GM23338 (cell line): ENCODE measurements at regions not wholly inside any gene's neighbourhood (a gene's known extent, or its start where the extent isn't known, plus 50 kb on each side); places are given as distances from the start of the nearest gene placed in this dataset.

ENCODE experiments used
- ATAC-seq: fragments of 200-7000 bp; cut with Tn5 transposase; 3 replicates; pipeline ENCODE4 v1.9.1; 2020
- DNase-seq: peaks from one replicate; pipeline ENCODE4 v3.0.0-alpha.2; 2015; ENCODE audit warnings: low spot score
- H2AFZ ChIP-seq: fragments of 200-600 bp; sonication (generic); 2 replicates; pipeline ENCODE4 v1.8.0; 2016; ENCODE audit warnings: antibody characterized with exemption, mild to moderate bottlenecking, moderate library complexity
- H3F3A ChIP-seq: fragments of 200-600 bp; sonication (generic); replicated peaks from 2 replicates; pipeline ENCODE4 v1.8.0; 2017; ENCODE audit warnings: antibody characterized with exemption, mixed run types, low read depth
- H3K27ac ChIP-seq: fragments of 200-600 bp; sonication (generic); 2 replicates; pipeline ENCODE4 v1.6.1; 2016; ENCODE audit warnings: low read depth
- H3K27me3 ChIP-seq: fragments of 200-600 bp; sonication (generic); 2 replicates; pipeline ENCODE4 v1.8.0; 2016; ENCODE audit warnings: mild to moderate bottlenecking, mixed run types, moderate library complexity; ENCODE audit not compliant: insufficient read depth
- H3K36me3 ChIP-seq: fragments of 200-600 bp; sonication (generic); 2 replicates; pipeline ENCODE4 v1.8.0; 2016; ENCODE audit warnings: mild to moderate bottlenecking; ENCODE audit not compliant: insufficient read depth
- H3K4me1 ChIP-seq: fragments of 200-600 bp; sonication (generic); 2 replicates; pipeline ENCODE4 v1.8.0; 2016; ENCODE audit warnings: mild to moderate bottlenecking, moderate library complexity; ENCODE audit not compliant: insufficient read depth
- H3K4me2 ChIP-seq: fragments of 200-600 bp; sonication (generic); 2 replicates; pipeline ENCODE4 v1.7.1; 2017; ENCODE audit warnings: mixed run types
- H3K4me3 ChIP-seq: fragments of 200-600 bp; sonication (generic); 2 replicates; pipeline ENCODE4 v1.6.1; 2016; ENCODE audit warnings: mixed run types
- H3K79me2 ChIP-seq: fragments of 200-600 bp; sonication (generic); replicated peaks from 2 replicates; pipeline ENCODE4 v1.8.0; 2017; ENCODE audit warnings: mild to moderate bottlenecking; ENCODE audit not compliant: insufficient read depth
- H3K9me2 ChIP-seq: fragments of 200-600 bp; sonication (generic); 2 replicates; pipeline ENCODE4 v1.8.0; 2017; ENCODE audit not compliant: insufficient read depth
- H4K20me1 ChIP-seq: fragments of 200-600 bp; sonication (generic); replicated peaks from 2 replicates; pipeline ENCODE4 v1.8.0; 2017; ENCODE audit warnings: mild to moderate bottlenecking; ENCODE audit not compliant: insufficient read depth
- H3K27ac Mint-ChIP-seq: 2 replicates; pipeline ENCODE4 v1.8.0; 2020; ENCODE audit warnings: inconsistent platforms, mild to moderate bottlenecking, moderate library complexity, mixed read lengths
- H3K27me3 Mint-ChIP-seq: 3 replicates; pipeline ENCODE4 v1.8.0; 2022; ENCODE audit warnings: low read depth, mild to moderate bottlenecking, moderate library complexity, mixed read lengths, inconsistent platforms; ENCODE audit not compliant: insufficient read depth, poor library complexity
- H3K36me3 Mint-ChIP-seq: 3 replicates; pipeline ENCODE4 v1.8.0; 2021; ENCODE audit warnings: low read depth, mild to moderate bottlenecking, inconsistent platforms, moderate library complexity, mixed read lengths
- H3K4me1 Mint-ChIP-seq: 3 replicates; pipeline ENCODE4 v1.8.0; 2020; ENCODE audit warnings: mild to moderate bottlenecking, inconsistent platforms, mixed read lengths
- H3K4me3 Mint-ChIP-seq: 3 replicates; pipeline ENCODE4 v1.8.0; 2021; ENCODE audit warnings: moderate library complexity, mild to moderate bottlenecking, inconsistent platforms, mixed read lengths
- H3K9me3 Mint-ChIP-seq: 3 replicates; pipeline ENCODE4 v1.8.0; 2020; ENCODE audit warnings: moderate library complexity, mild to moderate bottlenecking, inconsistent platforms, mixed read lengths
- CREB1 ChIP-seq: fragments of 250-450 bp; sonication (Bioruptor Pico); IDR thresholded peaks from 2 replicates; pipeline ENCODE4 v1.5.0; 2020; ENCODE audit warnings: low read depth, mild to moderate bottlenecking, moderate library complexity
- EZH2 ChIP-seq: fragments of 200-600 bp; sonication (generic); IDR thresholded peaks from one replicate; pipeline ENCODE4 v1.8.0; 2017; ENCODE audit warnings: antibody characterized with exemption, mild to moderate bottlenecking, low read depth; ENCODE audit not compliant: unreplicated experiment
- EZH2phosphoT487 ChIP-seq: fragments of 200-600 bp; sonication (generic); IDR thresholded peaks from one replicate; pipeline ENCODE4 v1.8.1; 2018; ENCODE audit warnings: antibody characterized with exemption; ENCODE audit not compliant: unreplicated experiment
- JUNB ChIP-seq: IDR thresholded peaks from one replicate; pipeline ENCODE4 v1.6.1; 2016; ENCODE audit warnings: antibody characterized with exemption; ENCODE audit not compliant: unreplicated experiment
- NANOG ChIP-seq: IDR thresholded peaks from 2 replicates; pipeline ENCODE4 v1.6.1; 2016; ENCODE audit warnings: antibody characterized with exemption, borderline replicate concordance
- POLR2AphosphoS5 ChIP-seq: IDR thresholded peaks from 2 replicates; pipeline ENCODE4 v1.6.1; 2016; ENCODE audit warnings: antibody characterized with exemption, low read depth
- STAT1 ChIP-seq: IDR thresholded peaks from one replicate; pipeline ENCODE4 v1.6.1; 2016; ENCODE audit warnings: antibody characterized with exemption; ENCODE audit not compliant: unreplicated experiment
- ZNF114 ChIP-seq: fragments of 250-450 bp; sonication (Bioruptor Pico); IDR thresholded peaks from 2 replicates; pipeline ENCODE4 v1.5.0; 2020; ENCODE audit warnings: mild to moderate bottlenecking, moderate library complexity
- ZNF331 ChIP-seq: fragments of 250-450 bp; sonication (Bioruptor Pico); IDR thresholded peaks from 2 replicates; pipeline ENCODE4 v1.5.0; 2020; ENCODE audit warnings: low read depth, mild to moderate bottlenecking, moderate library complexity
- TF ChIP-seq, protein P1 (sequence below): IDR thresholded peaks from 2 replicates; pipeline ENCODE4 v1.6.1; 2016; ENCODE audit warnings: antibody characterized with exemption
- TF ChIP-seq, protein P2 (sequence below): fragments of 250-450 bp; sonication (Bioruptor Pico); IDR thresholded peaks from 2 replicates; pipeline ENCODE4 v1.5.0; 2020; ENCODE audit warnings: mild to moderate bottlenecking, moderate library complexity
- TF ChIP-seq, protein P3 (sequence below): IDR thresholded peaks from one replicate; pipeline ENCODE4 v1.6.1; 2018; ENCODE audit warnings: antibody characterized with exemption; ENCODE audit not compliant: unreplicated experiment
- TF ChIP-seq, protein P4 (sequence below), 2 experiments: fragments of 200-600 bp in 1 of 2; sonication (generic) in 1 of 2; conservative IDR thresholded peaks; 2 replicates each; pipeline versions ENCODE4 v1.5.1 to v1.6.1; 2016 to 2017; ENCODE audit warnings: antibody characterized with exemption in 2 of 2, low read depth in 2 of 2, mild to moderate bottlenecking in 2 of 2, moderate library complexity in 1 of 2

DNA sequence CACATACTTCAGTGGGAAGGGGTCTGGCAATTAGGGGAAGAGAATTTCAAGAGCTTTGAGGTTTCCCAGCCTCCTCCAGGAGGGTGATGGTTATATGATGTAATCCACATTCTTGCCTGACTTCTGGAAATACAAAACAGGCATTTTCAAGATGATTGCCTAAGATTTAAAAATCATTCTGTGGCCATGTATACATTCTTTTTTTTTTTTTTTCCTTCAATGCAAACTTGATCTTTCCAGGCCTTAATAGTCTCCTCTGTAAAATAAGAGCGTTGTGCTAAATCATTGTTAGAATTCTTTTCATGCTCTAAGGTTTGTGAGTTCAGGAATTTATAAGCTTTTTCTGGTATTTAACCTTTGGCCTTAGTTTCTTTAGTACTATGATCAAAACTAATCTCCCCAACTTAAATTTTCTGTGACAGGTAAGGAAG lies 192.3 kb upstream of the HMCN1 start:
- Histone ChIP-seq H3K79me2 (no peaks in the 10 kb centered on the region), H4K20me1 (no peaks in the 10 kb centered on the region), H3K4me2 (no peak overlapping the region), H3K27ac (no peak overlapping the region), H3K4me1 (peaks cover 41% of the 10 kb centered on the region), H3F3A (no peaks in the 10 kb centered on the region), H3K27me3 (no peaks in the 10 kb centered on the region), H3K36me3 (no peaks in the 10 kb centered on the region), H2AFZ (no peak overlapping the region), H3K9me2 (peaks cover 11% of the 10 kb centered on the region), H3K4me3 (no peak overlapping the region)
- H3K27me3 Mint-ChIP-seq = peaks cover 11% of the 10 kb centered on the region
- TF ChIP-seq EZH2 = no peak
- TF ChIP-seq CREB1 (CRISPR knock-in tag) = no peak
- no peak for TF ChIP-seq JUNB
- TF ChIP-seq, protein P1, sequence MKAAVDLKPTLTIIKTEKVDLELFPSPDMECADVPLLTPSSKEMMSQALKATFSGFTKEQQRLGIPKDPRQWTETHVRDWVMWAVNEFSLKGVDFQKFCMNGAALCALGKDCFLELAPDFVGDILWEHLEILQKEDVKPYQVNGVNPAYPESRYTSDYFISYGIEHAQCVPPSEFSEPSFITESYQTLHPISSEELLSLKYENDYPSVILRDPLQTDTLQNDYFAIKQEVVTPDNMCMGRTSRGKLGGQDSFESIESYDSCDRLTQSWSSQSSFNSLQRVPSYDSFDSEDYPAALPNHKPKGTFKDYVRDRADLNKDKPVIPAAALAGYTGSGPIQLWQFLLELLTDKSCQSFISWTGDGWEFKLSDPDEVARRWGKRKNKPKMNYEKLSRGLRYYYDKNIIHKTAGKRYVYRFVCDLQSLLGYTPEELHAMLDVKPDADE = no peak
- TF ChIP-seq, protein P2, sequence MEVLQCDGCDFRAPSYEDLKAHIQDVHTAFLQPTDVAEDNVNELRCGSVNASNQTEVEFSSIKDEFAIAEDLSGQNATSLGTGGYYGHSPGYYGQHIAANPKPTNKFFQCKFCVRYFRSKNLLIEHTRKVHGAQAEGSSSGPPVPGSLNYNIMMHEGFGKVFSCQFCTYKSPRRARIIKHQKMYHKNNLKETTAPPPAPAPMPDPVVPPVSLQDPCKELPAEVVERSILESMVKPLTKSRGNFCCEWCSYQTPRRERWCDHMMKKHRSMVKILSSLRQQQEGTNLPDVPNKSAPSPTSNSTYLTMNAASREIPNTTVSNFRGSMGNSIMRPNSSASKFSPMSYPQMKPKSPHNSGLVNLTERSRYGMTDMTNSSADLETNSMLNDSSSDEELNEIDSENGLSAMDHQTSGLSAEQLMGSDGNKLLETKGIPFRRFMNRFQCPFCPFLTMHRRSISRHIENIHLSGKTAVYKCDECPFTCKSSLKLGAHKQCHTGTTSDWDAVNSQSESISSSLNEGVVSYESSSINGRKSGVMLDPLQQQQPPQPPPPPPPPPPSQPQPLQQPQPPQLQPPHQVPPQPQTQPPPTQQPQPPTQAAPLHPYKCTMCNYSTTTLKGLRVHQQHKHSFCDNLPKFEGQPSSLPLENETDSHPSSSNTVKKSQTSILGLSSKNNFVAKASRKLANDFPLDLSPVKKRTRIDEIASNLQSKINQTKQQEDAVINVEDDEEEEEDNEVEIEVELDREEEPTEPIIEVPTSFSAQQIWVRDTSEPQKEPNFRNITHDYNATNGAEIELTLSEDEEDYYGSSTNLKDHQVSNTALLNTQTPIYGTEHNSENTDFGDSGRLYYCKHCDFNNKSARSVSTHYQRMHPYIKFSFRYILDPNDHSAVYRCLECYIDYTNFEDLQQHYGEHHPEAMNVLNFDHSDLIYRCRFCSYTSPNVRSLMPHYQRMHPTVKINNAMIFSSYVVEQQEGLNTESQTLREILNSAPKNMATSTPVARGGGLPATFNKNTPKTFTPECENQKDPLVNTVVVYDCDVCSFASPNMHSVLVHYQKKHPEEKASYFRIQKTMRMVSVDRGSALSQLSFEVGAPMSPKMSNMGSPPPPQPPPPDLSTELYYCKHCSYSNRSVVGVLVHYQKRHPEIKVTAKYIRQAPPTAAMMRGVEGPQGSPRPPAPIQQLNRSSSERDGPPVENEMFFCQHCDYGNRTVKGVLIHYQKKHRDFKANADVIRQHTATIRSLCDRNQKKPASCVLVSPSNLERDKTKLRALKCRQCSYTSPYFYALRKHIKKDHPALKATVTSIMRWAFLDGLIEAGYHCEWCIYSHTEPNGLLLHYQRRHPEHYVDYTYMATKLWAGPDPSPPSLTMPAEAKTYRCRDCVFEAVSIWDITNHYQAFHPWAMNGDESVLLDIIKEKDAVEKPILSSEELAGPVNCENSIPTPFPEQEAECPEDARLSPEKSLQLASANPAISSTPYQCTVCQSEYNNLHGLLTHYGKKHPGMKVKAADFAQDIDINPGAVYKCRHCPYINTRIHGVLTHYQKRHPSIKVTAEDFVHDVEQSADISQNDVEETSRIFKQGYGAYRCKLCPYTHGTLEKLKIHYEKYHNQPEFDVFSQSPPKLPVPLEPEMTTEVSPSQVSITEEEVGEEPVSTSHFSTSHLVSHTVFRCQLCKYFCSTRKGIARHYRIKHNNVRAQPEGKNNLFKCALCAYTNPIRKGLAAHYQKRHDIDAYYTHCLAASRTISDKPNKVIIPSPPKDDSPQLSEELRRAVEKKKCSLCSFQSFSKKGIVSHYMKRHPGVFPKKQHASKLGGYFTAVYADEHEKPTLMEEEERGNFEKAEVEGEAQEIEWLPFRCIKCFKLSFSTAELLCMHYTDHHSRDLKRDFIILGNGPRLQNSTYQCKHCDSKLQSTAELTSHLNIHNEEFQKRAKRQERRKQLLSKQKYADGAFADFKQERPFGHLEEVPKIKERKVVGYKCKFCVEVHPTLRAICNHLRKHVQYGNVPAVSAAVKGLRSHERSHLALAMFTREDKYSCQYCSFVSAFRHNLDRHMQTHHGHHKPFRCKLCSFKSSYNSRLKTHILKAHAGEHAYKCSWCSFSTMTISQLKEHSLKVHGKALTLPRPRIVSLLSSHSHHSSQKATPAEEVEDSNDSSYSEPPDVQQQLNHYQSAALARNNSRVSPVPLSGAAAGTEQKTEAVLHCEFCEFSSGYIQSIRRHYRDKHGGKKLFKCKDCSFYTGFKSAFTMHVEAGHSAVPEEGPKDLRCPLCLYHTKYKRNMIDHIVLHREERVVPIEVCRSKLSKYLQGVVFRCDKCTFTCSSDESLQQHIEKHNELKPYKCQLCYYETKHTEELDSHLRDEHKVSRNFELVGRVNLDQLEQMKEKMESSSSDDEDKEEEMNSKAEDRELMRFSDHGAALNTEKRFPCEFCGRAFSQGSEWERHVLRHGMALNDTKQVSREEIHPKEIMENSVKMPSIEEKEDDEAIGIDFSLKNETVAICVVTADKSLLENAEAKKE (CRISPR knock-in tag) = no peak
- TF ChIP-seq, protein P3, sequence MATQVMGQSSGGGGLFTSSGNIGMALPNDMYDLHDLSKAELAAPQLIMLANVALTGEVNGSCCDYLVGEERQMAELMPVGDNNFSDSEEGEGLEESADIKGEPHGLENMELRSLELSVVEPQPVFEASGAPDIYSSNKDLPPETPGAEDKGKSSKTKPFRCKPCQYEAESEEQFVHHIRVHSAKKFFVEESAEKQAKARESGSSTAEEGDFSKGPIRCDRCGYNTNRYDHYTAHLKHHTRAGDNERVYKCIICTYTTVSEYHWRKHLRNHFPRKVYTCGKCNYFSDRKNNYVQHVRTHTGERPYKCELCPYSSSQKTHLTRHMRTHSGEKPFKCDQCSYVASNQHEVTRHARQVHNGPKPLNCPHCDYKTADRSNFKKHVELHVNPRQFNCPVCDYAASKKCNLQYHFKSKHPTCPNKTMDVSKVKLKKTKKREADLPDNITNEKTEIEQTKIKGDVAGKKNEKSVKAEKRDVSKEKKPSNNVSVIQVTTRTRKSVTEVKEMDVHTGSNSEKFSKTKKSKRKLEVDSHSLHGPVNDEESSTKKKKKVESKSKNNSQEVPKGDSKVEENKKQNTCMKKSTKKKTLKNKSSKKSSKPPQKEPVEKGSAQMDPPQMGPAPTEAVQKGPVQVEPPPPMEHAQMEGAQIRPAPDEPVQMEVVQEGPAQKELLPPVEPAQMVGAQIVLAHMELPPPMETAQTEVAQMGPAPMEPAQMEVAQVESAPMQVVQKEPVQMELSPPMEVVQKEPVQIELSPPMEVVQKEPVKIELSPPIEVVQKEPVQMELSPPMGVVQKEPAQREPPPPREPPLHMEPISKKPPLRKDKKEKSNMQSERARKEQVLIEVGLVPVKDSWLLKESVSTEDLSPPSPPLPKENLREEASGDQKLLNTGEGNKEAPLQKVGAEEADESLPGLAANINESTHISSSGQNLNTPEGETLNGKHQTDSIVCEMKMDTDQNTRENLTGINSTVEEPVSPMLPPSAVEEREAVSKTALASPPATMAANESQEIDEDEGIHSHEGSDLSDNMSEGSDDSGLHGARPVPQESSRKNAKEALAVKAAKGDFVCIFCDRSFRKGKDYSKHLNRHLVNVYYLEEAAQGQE = no peak
- TF ChIP-seq POLR2AphosphoS5 = no peak
- no peak for TF ChIP-seq STAT1
- no peak for TF ChIP-seq EZH2phosphoT487
- no peak for TF ChIP-seq NANOG
- TF ChIP-seq, protein P4, sequence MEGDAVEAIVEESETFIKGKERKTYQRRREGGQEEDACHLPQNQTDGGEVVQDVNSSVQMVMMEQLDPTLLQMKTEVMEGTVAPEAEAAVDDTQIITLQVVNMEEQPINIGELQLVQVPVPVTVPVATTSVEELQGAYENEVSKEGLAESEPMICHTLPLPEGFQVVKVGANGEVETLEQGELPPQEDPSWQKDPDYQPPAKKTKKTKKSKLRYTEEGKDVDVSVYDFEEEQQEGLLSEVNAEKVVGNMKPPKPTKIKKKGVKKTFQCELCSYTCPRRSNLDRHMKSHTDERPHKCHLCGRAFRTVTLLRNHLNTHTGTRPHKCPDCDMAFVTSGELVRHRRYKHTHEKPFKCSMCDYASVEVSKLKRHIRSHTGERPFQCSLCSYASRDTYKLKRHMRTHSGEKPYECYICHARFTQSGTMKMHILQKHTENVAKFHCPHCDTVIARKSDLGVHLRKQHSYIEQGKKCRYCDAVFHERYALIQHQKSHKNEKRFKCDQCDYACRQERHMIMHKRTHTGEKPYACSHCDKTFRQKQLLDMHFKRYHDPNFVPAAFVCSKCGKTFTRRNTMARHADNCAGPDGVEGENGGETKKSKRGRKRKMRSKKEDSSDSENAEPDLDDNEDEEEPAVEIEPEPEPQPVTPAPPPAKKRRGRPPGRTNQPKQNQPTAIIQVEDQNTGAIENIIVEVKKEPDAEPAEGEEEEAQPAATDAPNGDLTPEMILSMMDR (conservative IDR thresholded peaks at IDR 0.05; ENCODE audit: low read depth in 2 of 2) = no peak
- no peak for TF ChIP-seq ZNF114
- TF ChIP-seq ZNF331 (CRISPR knock-in tag) = no peak
- H3K27ac Mint-ChIP-seq = no peak overlapping the region; the same call in 1 of the 2 replicates
- peaks cover 11% of the 10 kb centered on the region for H3K36me3 Mint-ChIP-seq
- H3K9me3 Mint-ChIP-seq = no peaks in the 10 kb centered on the region; the same call in 2 of the 3 replicates
- no peak for DNase-seq
- peaks cover 49% of the 10 kb centered on the region for H3K4me1 Mint-ChIP-seq
- no peak for ATAC-seq
- H3K4me3 Mint-ChIP-seq = no peak overlapping the region
